Activated T-cell treated with anti-CD3 and anti-CD28 coated beads for 24 hours (primary cell): ENCODE measurements at regions not wholly inside any gene's neighbourhood (a gene's known extent, or its start where the extent isn't known, plus 50 kb on each side); places are given as distances from the start of the nearest gene placed in this dataset.
"Not testable (repeated sequence)": the region's sequence is repeated elsewhere in the genome, so short reads cannot be mapped to it uniquely, and the experiment has no call there.

Experiments
- DNase-seq: peaks from one replicate; pipeline ENCODE4 v3.0.0-alpha.2; 2020; ENCODE audit warnings: low read depth

- no peak for DNase-seq
These were observed 517.5 kb downstream of the KLF5 start for GRCh38 chr13:73576291-73576690.

GRCh38 chr13:73572824-73573223 is 514.0 kb downstream of the KLF5 start:
- no peak for DNase-seq

- DNase-seq: no peak
These were observed 512.6 kb downstream of the KLF5 start for GRCh38 chr13:73571376-73571775.

- no peak for DNase-seq
These were observed 498.1 kb downstream of the KLF5 start for GRCh38 chr13:73556902-73557301.

GRCh38 chr13:73556128-73556527 is 497.3 kb downstream of the KLF5 start:
- no peak for DNase-seq

GRCh38 chr13:73551736-73552135 is 492.9 kb downstream of the KLF5 start:
- DNase-seq: no peak

GRCh38 chr13:73549717-73550116 is 490.9 kb downstream of the KLF5 start:
- DNase-seq: no peak

GRCh38 chr13:73548449-73548848 is 489.6 kb downstream of the KLF5 start:
- DNase-seq: no peak

GRCh38 chr13:73547239-73547638 is 488.4 kb downstream of the KLF5 start:
- DNase-seq: no peak

GRCh38 chr13:73544175-73544574 is 485.4 kb downstream of the KLF5 start:
- no peak for DNase-seq

- DNase-seq: no peak
These were observed 483.6 kb downstream of the KLF5 start for GRCh38 chr13:73542446-73542845.

GRCh38 chr13:73536865-73537264 is 478.1 kb downstream of the KLF5 start:
- no peak for DNase-seq

GRCh38 chr13:73535341-73535740 is 476.5 kb downstream of the KLF5 start:
- no peak for DNase-seq

GRCh38 chr13:73532987-73533510 is 474.2 kb downstream of the KLF5 start:
- no peak for DNase-seq

- DNase-seq: no peak
These were observed 473.8 kb downstream of the KLF5 start for GRCh38 chr13:73532582-73532981.

- no peak for DNase-seq
These were observed 472.2 kb downstream of the KLF5 start for GRCh38 chr13:73531014-73531413.

GRCh38 chr13:73522937-73523336 is 464.1 kb downstream of the KLF5 start:
- no peak for DNase-seq

GRCh38 chr13:73521985-73522524 is 463.2 kb downstream of the KLF5 start:
- DNase-seq: no peak

- DNase-seq: no peak
These were observed 462.5 kb downstream of the KLF5 start for GRCh38 chr13:73521290-73521624.

- DNase-seq: no peak
These were observed 461.9 kb downstream of the KLF5 start for GRCh38 chr13:73520566-73521289.

GRCh38 chr13:73520135-73520534 is 461.3 kb downstream of the KLF5 start:
- not testable (repeated sequence) for DNase-seq

- DNase-seq: no peak
These were observed 460.8 kb downstream of the KLF5 start for GRCh38 chr13:73519396-73520116.

GRCh38 chr13:73517766-73518165 is 459.0 kb downstream of the KLF5 start:
- no peak for DNase-seq
